H1 (cell line): ENCODE measurements at regions not wholly inside any gene's neighbourhood (a gene's known extent, or its start where the extent isn't known, plus 50 kb on each side); places are given as distances from the start of the nearest gene placed in this dataset.

Experiments
- BRCA1 ChIP-seq: IDR thresholded peaks from 2 replicates; pipeline ENCODE4 v1.6.1; 2012; ENCODE audit warnings: low read depth, low read length, improper control_type of control experiment
- E2F6 ChIP-seq: IDR thresholded peaks from 2 replicates; pipeline ENCODE4 v1.6.1; 2012; ENCODE audit warnings: inconsistent platforms
- GABPA ChIP-seq: IDR thresholded peaks from 2 replicates; pipeline ENCODE4 v1.6.1; 2011; ENCODE audit warnings: mild to moderate bottlenecking, low read length, moderate library complexity, borderline replicate concordance; ENCODE audit not compliant: insufficient read depth
- HDAC6 ChIP-seq: IDR thresholded peaks from one replicate; pipeline ENCODE4 v1.7.1; 2012; ENCODE audit warnings: low read depth, mild to moderate bottlenecking, inconsistent platforms, low read length, moderate library complexity
- KDM5A ChIP-seq: fragments of 200-600 bp; IDR thresholded peaks from 2 replicates; pipeline ENCODE4 v1.7.1; 2012; ENCODE audit warnings: mild to moderate bottlenecking, low read length, inconsistent platforms, mixed read lengths
- POLR2AphosphoS5 ChIP-seq: IDR thresholded peaks from 2 replicates; pipeline ENCODE4 v1.6.1; 2011; ENCODE audit warnings: low read depth, low read length
- POU5F1 ChIP-seq: IDR thresholded peaks from 2 replicates; pipeline ENCODE4 v1.6.1; 2011; ENCODE audit warnings: low read depth, mild to moderate bottlenecking, low read length, moderate library complexity
- RNF2 ChIP-seq: fragments of 200-900, 300-1000 bp; sonication (generic); IDR thresholded peaks from 2 replicates; pipeline ENCODE4 v1.7.1; 2016; ENCODE audit warnings: borderline replicate concordance, low read depth, mild to moderate bottlenecking, antibody characterized with exemption, low read length; ENCODE audit not compliant: poor library complexity, severe bottlenecking; ENCODE audit errors: missing control alignments
- TBP ChIP-seq: IDR thresholded peaks from 2 replicates; pipeline ENCODE4 v1.6.1; 2011; ENCODE audit warnings: low read depth, low read length, improper control_type of control experiment
- TCF12 ChIP-seq: IDR thresholded peaks from 2 replicates; pipeline ENCODE4 v1.6.1; 2011; ENCODE audit warnings: low read depth, mild to moderate bottlenecking, low read length

- no peak for TF ChIP-seq RNF2
- no peak for TF ChIP-seq POU5F1
- no peak for TF ChIP-seq POLR2AphosphoS5
- TF ChIP-seq KDM5A = no peak
- TF ChIP-seq GABPA = no peak
- TF ChIP-seq E2F6 = no peak
- no peak for TF ChIP-seq TCF12
- TF ChIP-seq BRCA1 = no peak
- no peak for TF ChIP-seq HDAC6
- TF ChIP-seq TBP = no peak
Measured at GRCh38 chr12:94790370-94790769, 140.0 kb upstream of the TMCC3 start (continued).
